Liver (tissue), 3 donors: ENCODE measurements at regions not wholly inside any gene's neighbourhood (a gene's known extent, or its start where the extent isn't known, plus 50 kb on each side); places are given as distances from the start of the nearest gene placed in this dataset.
"Not testable (repeated sequence)": the region's sequence is repeated elsewhere in the genome, so short reads cannot be mapped to it uniquely, and the experiment has no call there.

Source experiments
- RAD21 ChIP-seq, 2 donors: IDR thresholded peaks; 2 replicates each; pipeline ENCODE4 v1.6.1; 2016; ENCODE audit warnings: antibody characterized with exemption in 2 of 2, mild to moderate bottlenecking in 2 of 2
- TF ChIP-seq, protein P1 (sequence below): fragments of 150-350 bp; IDR thresholded peaks from 2 replicates; pipeline ENCODE4 v1.5.1; 2017; ENCODE audit warnings: improper control_type of control experiment, low read depth, low read length; ENCODE audit not compliant: missing input control
- TF ChIP-seq, protein P2 (sequence below): IDR thresholded peaks from 2 replicates; pipeline ENCODE4 v1.6.1; 2016; ENCODE audit warnings: antibody characterized with exemption, mild to moderate bottlenecking
- donor health status: healthy.
- donor health status: healthy.

DNA sequence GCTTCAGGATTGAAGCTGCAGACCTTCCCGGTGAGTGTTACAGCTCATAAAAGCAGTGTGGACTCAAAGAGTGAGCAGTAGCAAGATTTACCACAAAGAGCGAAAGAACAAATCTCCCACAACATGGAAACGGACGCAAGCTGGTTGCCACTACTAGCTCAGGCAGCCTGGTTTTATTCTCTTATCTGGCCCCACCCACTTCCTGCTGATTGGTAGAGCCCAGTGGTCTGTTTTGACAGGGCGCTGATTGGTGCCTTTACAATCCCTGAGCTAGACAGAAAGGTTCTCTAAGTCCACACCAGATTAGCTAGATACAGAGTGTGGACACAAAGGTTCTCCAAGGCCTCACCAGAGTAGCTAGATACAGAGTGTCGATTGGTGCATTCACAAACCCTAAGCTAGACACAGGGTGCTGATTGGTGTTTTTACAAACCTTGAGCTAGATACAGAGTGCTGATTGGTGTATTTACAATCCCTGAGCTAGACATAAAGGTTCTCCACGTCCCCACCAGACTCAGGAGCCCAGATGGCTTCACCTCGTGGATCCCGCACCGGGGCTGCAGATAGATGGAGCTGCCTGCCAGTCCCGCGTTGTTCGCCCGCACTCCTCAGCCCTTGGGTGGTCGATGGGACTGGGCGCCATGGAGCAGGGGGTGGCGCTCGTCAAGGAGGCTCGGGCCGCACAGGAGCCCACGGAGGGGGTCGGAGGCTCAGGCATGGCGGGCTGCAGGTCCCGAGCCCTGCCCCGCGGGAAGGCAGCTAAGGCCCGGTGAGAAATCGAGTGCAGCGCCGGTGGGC lies 111.7 kb downstream of the NAB1 start:
- TF ChIP-seq, protein P1, sequence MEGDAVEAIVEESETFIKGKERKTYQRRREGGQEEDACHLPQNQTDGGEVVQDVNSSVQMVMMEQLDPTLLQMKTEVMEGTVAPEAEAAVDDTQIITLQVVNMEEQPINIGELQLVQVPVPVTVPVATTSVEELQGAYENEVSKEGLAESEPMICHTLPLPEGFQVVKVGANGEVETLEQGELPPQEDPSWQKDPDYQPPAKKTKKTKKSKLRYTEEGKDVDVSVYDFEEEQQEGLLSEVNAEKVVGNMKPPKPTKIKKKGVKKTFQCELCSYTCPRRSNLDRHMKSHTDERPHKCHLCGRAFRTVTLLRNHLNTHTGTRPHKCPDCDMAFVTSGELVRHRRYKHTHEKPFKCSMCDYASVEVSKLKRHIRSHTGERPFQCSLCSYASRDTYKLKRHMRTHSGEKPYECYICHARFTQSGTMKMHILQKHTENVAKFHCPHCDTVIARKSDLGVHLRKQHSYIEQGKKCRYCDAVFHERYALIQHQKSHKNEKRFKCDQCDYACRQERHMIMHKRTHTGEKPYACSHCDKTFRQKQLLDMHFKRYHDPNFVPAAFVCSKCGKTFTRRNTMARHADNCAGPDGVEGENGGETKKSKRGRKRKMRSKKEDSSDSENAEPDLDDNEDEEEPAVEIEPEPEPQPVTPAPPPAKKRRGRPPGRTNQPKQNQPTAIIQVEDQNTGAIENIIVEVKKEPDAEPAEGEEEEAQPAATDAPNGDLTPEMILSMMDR = not testable (repeated sequence)
- TF ChIP-seq, protein P2, sequence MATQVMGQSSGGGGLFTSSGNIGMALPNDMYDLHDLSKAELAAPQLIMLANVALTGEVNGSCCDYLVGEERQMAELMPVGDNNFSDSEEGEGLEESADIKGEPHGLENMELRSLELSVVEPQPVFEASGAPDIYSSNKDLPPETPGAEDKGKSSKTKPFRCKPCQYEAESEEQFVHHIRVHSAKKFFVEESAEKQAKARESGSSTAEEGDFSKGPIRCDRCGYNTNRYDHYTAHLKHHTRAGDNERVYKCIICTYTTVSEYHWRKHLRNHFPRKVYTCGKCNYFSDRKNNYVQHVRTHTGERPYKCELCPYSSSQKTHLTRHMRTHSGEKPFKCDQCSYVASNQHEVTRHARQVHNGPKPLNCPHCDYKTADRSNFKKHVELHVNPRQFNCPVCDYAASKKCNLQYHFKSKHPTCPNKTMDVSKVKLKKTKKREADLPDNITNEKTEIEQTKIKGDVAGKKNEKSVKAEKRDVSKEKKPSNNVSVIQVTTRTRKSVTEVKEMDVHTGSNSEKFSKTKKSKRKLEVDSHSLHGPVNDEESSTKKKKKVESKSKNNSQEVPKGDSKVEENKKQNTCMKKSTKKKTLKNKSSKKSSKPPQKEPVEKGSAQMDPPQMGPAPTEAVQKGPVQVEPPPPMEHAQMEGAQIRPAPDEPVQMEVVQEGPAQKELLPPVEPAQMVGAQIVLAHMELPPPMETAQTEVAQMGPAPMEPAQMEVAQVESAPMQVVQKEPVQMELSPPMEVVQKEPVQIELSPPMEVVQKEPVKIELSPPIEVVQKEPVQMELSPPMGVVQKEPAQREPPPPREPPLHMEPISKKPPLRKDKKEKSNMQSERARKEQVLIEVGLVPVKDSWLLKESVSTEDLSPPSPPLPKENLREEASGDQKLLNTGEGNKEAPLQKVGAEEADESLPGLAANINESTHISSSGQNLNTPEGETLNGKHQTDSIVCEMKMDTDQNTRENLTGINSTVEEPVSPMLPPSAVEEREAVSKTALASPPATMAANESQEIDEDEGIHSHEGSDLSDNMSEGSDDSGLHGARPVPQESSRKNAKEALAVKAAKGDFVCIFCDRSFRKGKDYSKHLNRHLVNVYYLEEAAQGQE = not testable (repeated sequence)
- not testable (repeated sequence) for TF ChIP-seq RAD21 (IDR thresholded peaks at IDR 0.05)
